ENCODE measurements at regions not wholly inside any gene's neighbourhood (a gene's known extent, or its start where the extent isn't known, plus 50 kb on each side); places are given as distances from the start of the nearest gene placed in this dataset.

- Histone ChIP-seq H3K9ac (ENCODE audit: insufficient read depth in 1 of 2, low read depth in 2 of 2, low read length in 2 of 2) (no peak overlapping the region), H2AFZ (ENCODE audit: low read depth, low read length) (no peak overlapping the region), H3K4me3 (no peak overlapping the region), H4K20me1 (replicated peaks; ENCODE audit: control insufficient read depth, insufficient read depth, low read length) (no peaks in the 10 kb centered on the region), H3K79me2 (ENCODE audit: control insufficient read depth, insufficient read depth, low read length) (no peaks in the 10 kb centered on the region), H3K9me3 (replicated peaks; ENCODE audit: control insufficient read depth, insufficient read depth, low read depth, low read length) (no peaks in the 10 kb centered on the region), H3K9me1 (ENCODE audit: control insufficient read depth, insufficient read depth, low read length) (no peaks in the 10 kb centered on the region), H3K36me3 (ENCODE audit: control insufficient read depth, insufficient read depth, low read length) (no peaks in the 10 kb centered on the region), H3K4me2 (ENCODE audit: insufficient read depth, low read length) (no peak overlapping the region), H3K27ac (ENCODE audit: extremely low read depth, low read depth, low read length) (no peak overlapping the region), H3K4me1 (replicated peaks in 1 of 2; ENCODE audit: control insufficient read depth in 2 of 2, insufficient read depth in 2 of 2, low read length in 2 of 2) (no peaks in the 10 kb centered on the region), H3K27me3 (ENCODE audit: control insufficient read depth in 2 of 2, insufficient read depth in 2 of 2, low read length in 2 of 2) (no peaks in the 10 kb centered on the region)
- ATAC-seq (no peak), FAIRE-seq (no peak), DNase-seq (ENCODE audit: extremely low read depth in 1 of 4, low spot score in 3 of 4) (no peak)
- in situ Hi-C loops (cut with MboI) (no loop called here), intact Hi-C loops (cut with micrococcal nuclease) (no loop called here)
- no TSS peak for BruUV-seq (replicated peaks)
- ChIA-PET POLR2A (no interaction called here), CTCF (ENCODE audit: low intra/inter-chr PET ratio) (no interaction called here)
- TF ChIP-seq SIN3A (IDR thresholded peaks at IDR 0.05; ENCODE audit: borderline replicate concordance in 2 of 2, control insufficient read depth in 1 of 2, low read depth in 2 of 2, low read length in 2 of 2), result no peak
- no peak for TF ChIP-seq ATF2 (CRISPR knock-in tag; IDR thresholded peaks at IDR 0.05)
- no peak for TF ChIP-seq ZNF263 (CRISPR knock-in tag; IDR thresholded peaks at IDR 0.05; ENCODE audit: borderline replicate concordance)
- no peak for TF ChIP-seq EZH2 (IDR thresholded peaks at IDR 0.05; ENCODE audit: borderline replicate concordance, low read depth, low read length)
- TF ChIP-seq RUNX1 (IDR thresholded peaks at IDR 0.05; ENCODE audit: low read depth), result no peak
- TF ChIP-seq NFRKB (IDR thresholded peaks at IDR 0.05; ENCODE audit: low read depth), result no peak
- no peak for TF ChIP-seq PHF8 (IDR thresholded peaks at IDR 0.05; ENCODE audit: borderline replicate concordance, low read length)
- WGBS (ENCODE audit: insufficient coverage, low coverage, missing lambda C conversion rate), result 0% methylated on average over 2 of the region's 2 CpGs
These were observed 79.7 kb upstream of the C11orf87 start for GRCh38 chr11:109342261-109342660.
